Ovary (tissue), 3 donors: ENCODE measurements at regions not wholly inside any gene's neighbourhood (a gene's known extent, or its start where the extent isn't known, plus 50 kb on each side); places are given as distances from the start of the nearest gene placed in this dataset.

Experiments
- CTCF ChIP-seq, 3 donors: fragments of 450-650 bp in 2 of 3; fragments of 200-600 bp in 1 of 3; IDR thresholded peaks; one replicate each; pipeline versions ENCODE4 v1.5.1 to v1.8.0; 2016 to 2022; ENCODE audit warnings: antibody characterized with exemption in 3 of 3, mild to moderate bottlenecking in 1 of 3
- POLR2A ChIP-seq: fragments of 450-650 bp; IDR thresholded peaks from one replicate; pipeline ENCODE4 v1.6.1; 2017; ENCODE audit warnings: antibody characterized with exemption, mild to moderate bottlenecking, moderate library complexity
- donor health status: DM: no; HTN: no; CAD: no.

GRCh38 chr15:91471468-91471867, 371.4 kb downstream of the SV2B start:
- TF ChIP-seq CTCF (IDR thresholded peaks at IDR 0.05): no peak
- TF ChIP-seq POLR2A: no peak
